ENCODE measurements at regions not wholly inside any gene's neighbourhood (a gene's known extent, or its start where the extent isn't known, plus 50 kb on each side); places are given as distances from the start of the nearest gene placed in this dataset.
A peak's percentile ranks its signal among the peaks of the same experiment; 100 is the strongest.

DNA sequence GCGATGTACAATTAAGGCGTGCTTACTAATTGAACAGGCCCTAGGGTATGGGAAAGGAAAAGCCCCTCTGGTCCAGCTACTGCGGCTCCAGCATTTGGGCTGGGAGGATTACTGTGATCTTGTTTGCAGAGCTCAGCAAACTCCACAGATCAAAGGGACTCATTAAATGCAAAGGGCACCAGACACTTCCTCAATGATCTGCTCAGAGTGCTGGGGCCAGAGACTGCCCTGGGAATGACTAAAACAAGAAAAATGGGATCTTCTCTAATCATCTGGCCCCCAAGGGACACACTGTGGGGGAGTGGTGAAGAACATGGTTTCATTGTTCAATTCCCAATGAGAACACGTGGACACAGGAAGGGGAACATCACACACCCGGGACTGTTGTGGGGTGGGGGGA is 85.0 kb downstream of the MARCHF4 start:
- no peak for DNase-seq (ENCODE audit: extremely low read depth, low read depth)

DNA sequence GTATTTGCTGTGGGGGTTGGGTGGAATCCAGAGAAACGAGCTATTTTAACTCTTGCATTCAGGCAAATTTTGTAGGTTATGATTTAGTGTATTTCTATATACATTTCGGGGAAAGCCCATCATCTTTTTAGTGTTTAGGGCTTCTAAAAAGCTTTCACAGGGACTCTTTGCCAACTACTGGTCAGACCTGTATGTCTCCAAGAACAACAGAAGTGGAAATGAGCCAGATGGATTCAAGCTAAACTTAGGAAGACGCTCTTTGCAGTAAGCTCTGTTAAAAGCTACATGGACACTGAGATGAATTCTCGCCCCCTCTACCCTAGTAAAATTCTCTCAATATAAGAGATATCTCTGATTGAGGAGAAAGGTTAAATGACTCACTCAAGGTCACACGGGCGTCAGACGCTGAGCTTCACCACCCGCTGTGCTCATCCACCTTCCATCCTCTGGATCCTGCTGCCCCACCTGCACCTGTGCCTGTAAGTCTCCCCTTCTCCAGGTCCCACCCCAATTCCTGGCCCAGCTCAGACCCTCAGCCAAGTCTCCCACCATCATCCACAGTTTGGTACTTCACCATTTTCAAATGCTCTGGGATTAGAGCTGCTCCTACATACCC is 85.6 kb downstream of the MARCHF4 start:
- no peak for DNase-seq (ENCODE audit: extremely low read depth, low read depth)

DNA sequence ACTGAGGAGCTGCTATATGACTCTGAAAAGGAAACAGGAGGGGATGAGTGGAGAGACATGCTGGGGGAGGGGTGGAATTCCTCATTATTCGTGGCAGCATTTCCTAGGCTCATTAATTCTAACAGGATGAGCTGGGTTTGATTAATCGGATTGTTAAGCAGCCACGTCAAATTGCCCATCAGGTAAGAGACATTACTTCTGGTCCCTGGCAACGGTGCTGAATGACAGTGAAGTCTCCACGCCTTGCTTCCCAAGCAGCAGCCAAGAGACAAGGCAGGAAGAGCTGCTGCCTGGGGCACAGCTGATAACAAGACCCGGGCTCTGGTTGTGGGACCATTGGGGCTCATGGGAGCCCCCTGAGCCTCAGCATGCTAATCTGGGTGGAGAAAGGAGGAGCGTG is 86.6 kb downstream of the MARCHF4 start:
- DNase-seq (ENCODE audit: extremely low read depth, low read depth), result no peak

DNA sequence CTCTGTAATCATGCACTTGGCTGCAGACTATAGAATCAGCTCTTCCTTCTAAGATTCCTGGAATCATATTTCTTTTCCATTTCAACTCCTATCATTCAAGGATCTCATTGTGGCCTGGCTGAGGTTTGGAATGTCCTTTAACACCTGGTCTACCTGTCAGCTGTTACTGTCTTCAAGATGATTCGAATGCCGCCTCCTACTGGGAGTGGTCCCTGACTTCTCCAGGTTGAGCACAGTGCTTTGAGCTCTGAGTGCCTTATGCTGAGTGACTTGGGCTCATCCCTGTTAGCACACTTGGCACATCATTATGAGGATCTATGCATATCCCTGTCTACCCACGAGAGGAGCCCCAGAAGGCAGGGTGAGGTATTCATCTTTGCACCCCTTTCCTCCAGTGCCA is 87.6 kb downstream of the MARCHF4 start:
- no peak for DNase-seq (ENCODE audit: extremely low read depth, low read depth)

DNA sequence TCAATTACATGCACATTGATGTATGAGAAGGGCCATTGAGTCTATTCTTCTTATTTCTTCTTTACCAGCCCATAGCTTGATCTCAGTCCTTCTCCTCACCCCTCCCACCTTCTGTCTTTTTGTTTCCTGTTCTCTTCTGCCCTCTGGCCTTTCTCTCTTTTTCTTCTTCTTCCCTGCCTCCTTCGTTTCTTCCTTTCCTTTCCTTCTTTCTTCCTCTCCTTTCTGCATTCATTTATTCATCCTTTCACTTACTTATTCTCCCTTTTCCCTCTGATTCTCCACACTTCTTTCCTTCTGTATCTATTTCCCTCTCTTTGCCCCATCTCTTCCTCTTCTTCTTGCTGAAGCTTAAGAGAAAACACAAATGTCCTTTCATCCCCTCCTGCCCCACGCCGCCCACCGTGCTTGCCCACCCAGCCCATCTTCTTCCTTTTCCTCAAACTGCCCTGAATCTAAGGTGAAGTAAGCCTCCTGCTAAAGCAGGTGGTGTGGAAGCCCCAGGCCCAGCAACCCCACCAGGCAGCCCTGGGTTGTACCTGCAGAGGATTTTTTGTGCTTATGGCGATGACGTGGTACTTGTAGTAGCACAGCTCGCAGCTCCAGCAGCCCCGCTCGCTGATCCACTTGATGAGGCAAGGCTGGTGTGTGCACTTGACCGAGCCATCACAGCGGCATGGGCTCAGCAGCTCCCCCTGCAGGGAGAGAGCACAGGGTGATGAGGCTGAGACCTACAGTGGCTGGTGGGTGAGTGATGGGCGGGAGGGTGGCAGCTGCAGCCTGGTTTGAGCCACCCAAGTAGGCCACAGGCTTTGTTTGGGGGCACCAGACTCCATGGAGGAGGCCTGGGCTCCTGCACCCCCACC is 89.0 kb downstream of the MARCHF4 start:
- DNase-seq (ENCODE audit: extremely low read depth, low read depth), result peak; percentile 9

DNA sequence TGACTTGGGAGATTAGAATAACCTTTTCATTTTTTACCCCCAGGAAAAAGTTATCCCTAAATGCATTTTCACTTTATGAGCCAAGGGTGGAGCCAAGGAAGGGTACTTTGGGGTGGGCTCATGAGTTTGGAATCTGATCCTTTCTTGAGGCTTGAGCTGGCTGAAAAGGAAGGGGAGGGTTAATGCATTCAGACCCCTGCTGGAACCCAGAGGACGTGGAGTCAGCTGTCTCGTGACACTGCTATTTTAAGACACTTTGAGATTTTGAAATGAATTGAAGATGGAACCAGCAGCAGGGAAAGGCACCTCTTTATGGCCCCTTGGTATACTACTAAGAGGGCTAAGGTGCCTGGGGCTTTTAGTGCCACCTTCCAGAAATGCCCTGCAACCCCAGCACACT is 90.4 kb downstream of the MARCHF4 start:
- no peak for DNase-seq (ENCODE audit: extremely low read depth, low read depth)

DNA sequence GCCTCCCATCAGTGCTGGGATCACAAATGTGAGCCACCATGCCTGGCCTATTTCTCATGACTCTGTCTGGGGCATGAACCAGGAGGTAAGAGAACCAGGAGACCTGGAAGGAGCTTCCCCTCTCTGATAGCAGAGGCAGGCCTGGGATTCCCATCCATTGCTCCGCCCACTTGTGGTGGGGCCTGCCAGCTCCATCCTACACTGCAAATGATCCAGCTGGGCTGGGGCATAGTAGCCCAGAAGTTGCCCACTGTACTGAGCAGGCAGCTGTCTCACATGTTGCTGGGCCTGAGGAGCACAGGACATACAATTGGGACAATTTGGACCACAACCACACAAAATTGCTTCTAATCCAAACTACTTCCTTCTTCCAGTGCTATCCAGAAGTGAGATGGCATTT is 91.0 kb downstream of the MARCHF4 start:
- DNase-seq (ENCODE audit: extremely low read depth, low read depth), result no peak

DNA sequence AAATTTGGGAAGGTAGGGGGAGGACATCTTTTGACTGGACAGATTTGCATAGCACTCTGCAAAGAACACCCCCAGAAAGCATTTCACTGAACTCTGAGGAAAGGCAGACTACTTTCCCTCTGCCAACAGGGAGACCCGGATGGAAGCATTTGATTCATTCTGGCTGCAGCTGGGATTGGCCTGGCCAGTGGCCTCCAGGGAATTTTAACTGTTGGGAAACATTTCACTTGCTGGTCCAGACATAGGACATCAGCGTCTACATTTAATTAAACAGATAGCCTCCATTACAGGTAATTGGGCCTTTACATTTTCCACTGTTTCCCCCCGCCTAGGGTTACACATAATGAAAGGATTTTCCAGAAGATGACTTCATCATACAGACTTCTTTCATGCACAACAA is 92.8 kb downstream of the MARCHF4 start:
- no peak for DNase-seq (ENCODE audit: extremely low read depth, low read depth)

DNA sequence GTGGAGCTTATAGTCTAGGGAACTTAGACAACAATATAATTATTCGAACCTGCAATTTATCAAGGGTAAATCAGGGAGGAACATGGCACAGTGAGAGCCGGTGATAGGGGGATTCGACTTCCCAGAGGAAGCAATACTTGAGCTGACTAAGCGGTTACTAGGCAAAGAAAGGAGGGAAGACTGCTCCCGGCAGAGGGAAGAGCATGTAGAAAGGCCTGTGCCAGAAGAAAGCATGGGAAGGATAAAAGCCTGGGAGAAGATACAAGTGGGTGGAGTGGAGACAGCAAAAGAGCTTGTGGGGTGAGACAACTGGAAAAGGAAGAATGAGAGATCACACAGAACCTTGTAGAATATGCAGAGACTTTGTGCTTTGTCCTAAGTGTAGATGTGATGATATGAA is 93.3 kb downstream of the MARCHF4 start:
- no peak for DNase-seq (ENCODE audit: extremely low read depth, low read depth)

DNA sequence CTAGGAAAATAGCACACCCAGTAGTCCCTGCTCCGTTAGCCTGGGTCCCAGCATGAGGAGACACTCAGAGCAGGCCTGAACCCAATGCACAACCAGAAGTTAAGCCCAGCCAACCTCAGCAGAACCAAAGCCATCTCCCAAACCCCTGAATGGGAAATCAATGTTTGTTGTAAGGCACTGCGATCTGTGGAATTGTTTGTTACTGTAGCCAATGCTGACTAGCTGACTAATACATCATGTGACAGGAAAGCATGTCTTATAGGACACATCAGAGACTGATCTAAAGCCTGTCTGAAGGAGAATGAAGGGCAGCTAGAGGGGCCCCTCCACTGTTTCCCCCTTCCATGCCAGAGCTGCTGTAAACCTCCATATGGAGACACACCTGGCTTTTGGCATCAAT is 96.4 kb downstream of the MARCHF4 start:
- no peak for DNase-seq (ENCODE audit: extremely low read depth, low read depth)

DNA sequence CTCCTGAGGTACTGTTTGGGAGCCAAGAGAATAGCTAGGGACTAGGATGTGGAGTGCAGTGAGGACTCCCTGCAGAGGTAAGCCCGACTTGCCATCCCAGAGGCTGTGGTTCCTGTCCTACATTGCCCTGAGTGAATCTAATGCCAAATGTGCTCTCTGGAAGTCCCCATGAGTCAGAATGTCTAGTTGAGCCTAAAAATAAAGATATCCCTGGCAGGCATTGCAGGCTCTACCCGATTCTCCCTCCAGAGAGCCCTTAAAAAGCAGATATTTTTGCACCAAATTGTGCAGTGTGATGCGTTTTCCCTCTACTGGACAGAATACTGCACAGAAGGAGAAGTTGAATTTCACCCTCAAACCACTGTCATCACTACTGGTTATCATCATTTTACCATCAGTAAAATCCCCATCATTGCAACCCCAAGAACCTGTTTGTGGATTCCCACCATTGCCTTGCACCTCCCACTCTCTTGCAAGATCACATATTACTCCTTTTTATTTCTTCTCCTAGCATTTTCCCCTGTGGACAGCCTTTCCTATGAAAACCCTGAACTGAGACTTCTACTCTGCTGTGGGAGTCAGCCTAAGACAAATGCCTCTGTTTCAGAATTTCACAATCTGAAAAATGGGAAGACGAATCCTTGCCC is 98.0 kb downstream of the MARCHF4 start:
- DNase-seq (ENCODE audit: extremely low read depth, low read depth), result no peak

DNA sequence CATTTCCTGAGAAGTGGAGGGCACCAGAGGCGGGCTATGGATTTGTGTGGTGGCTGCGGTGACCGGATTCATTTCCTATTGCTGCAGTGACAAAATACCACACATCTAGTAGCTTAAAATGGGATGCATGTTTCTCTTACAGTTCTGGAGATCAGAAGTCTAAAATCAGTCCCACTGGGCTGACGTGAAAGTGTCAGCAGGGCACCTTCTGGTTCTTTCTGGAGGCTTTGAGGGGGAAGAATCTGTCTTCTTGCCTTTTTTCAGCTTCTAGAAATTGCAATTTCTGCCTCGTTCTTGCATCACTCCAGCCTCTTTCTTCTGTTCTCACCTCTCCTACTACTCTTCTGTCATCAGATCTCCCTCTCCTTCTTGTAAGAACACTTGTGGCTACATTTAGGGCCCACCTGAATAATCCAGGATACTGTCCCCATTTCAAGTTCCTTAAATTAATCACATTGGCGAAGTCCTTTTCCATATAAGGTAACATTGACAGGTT is 111.2 kb downstream of the MARCHF4 start:
- no peak for DNase-seq (ENCODE audit: extremely low read depth, low read depth)

DNA sequence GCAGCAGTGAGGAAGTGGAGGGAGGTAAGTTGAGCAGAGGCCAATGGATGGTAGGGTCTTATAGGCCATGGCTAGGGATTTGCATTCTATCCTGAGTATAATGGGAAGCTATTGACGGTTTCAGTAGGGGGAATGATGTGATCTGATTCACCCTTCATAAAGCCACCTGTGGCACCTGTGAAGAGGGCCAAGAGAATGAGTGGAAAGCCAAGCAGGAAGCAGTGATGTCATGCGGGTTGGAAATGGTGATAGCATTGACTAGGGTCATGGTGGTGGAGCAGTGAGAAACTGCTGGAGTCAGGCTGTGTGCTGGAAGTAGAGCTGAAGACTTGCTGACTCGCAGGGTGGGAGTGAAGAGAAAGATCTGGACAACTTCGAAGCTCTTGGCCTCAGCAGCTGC is 111.7 kb downstream of the MARCHF4 start:
- no peak for DNase-seq (ENCODE audit: extremely low read depth, low read depth)

DNA sequence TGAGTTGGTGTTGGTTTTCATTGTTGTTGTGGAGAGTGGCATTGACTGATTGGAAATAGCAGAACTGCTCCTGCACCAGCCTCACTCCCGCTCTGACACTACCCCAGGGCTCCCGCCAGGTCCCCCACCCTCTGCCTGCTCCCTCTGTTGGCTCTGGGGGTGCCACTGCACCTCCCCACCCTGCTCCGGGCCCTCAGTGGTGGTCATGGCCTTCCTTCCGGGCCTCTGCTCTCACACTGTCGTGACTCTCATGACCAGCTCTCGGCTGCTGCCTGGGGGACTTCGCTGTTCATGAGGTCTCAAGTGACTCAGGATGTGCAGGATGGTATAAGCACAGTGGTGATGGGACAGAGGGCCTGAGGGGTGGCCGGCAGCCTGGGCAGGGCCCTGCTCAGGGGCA is 113.2 kb downstream of the MARCHF4 start:
- DNase-seq (ENCODE audit: extremely low read depth, low read depth), result no peak

DNA sequence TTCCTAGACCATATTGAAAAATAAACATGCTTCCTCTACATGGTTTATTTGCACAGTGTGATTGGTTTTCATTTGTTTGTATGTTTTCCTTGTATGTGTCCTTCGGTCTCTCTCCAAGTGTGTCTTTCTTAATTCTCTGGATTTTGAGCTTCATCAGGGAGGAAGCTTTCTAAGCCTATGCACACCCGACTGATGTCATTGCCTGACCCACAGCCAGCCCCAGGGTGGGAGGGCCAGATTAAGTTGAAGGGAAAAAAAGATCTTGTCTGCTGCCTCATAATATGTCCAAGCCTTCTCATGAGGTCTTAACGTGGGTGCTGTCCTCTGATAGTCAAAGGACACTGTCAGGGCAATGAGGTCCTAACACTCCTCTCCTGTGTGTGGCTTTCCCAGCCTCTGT is 115.2 kb downstream of the MARCHF4 start:
- no peak for DNase-seq (ENCODE audit: extremely low read depth, low read depth)
